HCT116 (cell line): ENCODE measurements at regions not wholly inside any gene's neighbourhood (a gene's known extent, or its start where the extent isn't known, plus 50 kb on each side); places are given as distances from the start of the nearest gene placed in this dataset.

ENCODE experiments used
- ATAC-seq: fragments of 200-7000 bp; cut with Tn5 transposase; 2 replicates; pipeline ENCODE4 v1.9.1; 2020; ENCODE audit warnings: mild to moderate bottlenecking, moderate library complexity
- BruUV-seq: library from RNA; stranded (reverse); fragments of 400-500 nt; replicated peaks from 2 replicates; lab custom pipeline; 2021; lab: Mats Ljungman, UMichigan
- CTCF ChIA-PET: fragments of 300-600 bp; sonication (Branson Sonifier 250); formaldehyde crosslinking; loops from one replicate; lab custom pipeline; 2021; ENCODE audit warnings: antibody characterized with exemption; lab: Charles Lee
- POLR2A ChIA-PET: fragments of 300-600, 350-600 bp; sonication (Branson Sonifier 250); formaldehyde crosslinking; loops from one replicate; lab custom pipeline; 2021; ENCODE audit warnings: antibody characterized with exemption; lab: Charles Lee
- RAD21 ChIA-PET, 2 experiments: fragments of 300-600 bp; sonication (Branson Sonifier 250); formaldehyde crosslinking; loops; one replicate each; lab custom pipeline; 2023; ENCODE audit warnings: low total read pairs in 2 of 2; ENCODE audit not compliant: uncharacterized antibody in 2 of 2, unreplicated experiment in 2 of 2, low non-redundant PET in 1 of 2; lab: Charles Lee
- DNase-seq: peaks from one replicate; pipeline ENCODE4 v3.0.0-alpha.2; 2010; ENCODE audit warnings: low read depth, low spot score
- H2AFZ ChIP-seq: fragments of 200-600 bp; shearing (Covaris generic), sonication (generic); 2 replicates; pipeline ENCODE4 v1.6.1; 2017; ENCODE audit warnings: low read depth, mixed run types, mixed read lengths, antibody characterized with exemption, low read length; ENCODE audit not compliant: poor library complexity, severe bottlenecking
- H3K27ac ChIP-seq: 2 replicates; pipeline ENCODE4 v1.5.1; 2012; ENCODE audit warnings: low read depth, low read length
- H3K27me3 ChIP-seq: fragments of 200-600 bp; sonication (generic); 2 replicates; pipeline ENCODE4 v1.6.1; 2016; ENCODE audit warnings: mixed run types, low read length, mixed read lengths; ENCODE audit not compliant: insufficient read depth
- H3K36me3 ChIP-seq, 2 experiments: fragments of 200-500 bp in 1 of 2; fragments of 200-600 bp in 1 of 2; sonication (Bioruptor generic) in 1 of 2; sonication (generic) in 1 of 2; 2 replicates each; pipeline versions ENCODE4 v1.5.1 to v1.6.1; 2014 to 2016; ENCODE audit warnings: low read length in 2 of 2, inconsistent platforms in 1 of 2, mixed read lengths in 1 of 2, mixed run types in 1 of 2; ENCODE audit not compliant: insufficient read depth in 2 of 2, control insufficient read depth in 1 of 2
- H3K4me1 ChIP-seq, 2 experiments: fragments of 200-600 bp in 1 of 2; sonication (generic) in 1 of 2; 2 replicates each; pipeline versions ENCODE4 v1.5.1 to v1.6.1; 2012 to 2017; ENCODE audit warnings: low read length in 2 of 2, inconsistent platforms in 1 of 2, mild to moderate bottlenecking in 1 of 2, mixed read lengths in 1 of 2, mixed run types in 1 of 2, moderate library complexity in 1 of 2; ENCODE audit not compliant: insufficient read depth in 2 of 2, control insufficient read depth in 1 of 2
- H3K4me2 ChIP-seq: fragments of 200-600 bp; sonication (generic); 2 replicates; pipeline ENCODE4 v1.6.1; 2017; ENCODE audit warnings: mixed run types, low read length, mixed read lengths
- H3K4me3 ChIP-seq, 2 experiments: fragments of 200-600 bp in 1 of 2; sonication (generic) in 1 of 2; replicated peaks in 1 of 2; 2 replicates each; pipeline ENCODE4 v1.5.1; 2011 to 2016; ENCODE audit warnings: low read length in 2 of 2, control low read depth in 1 of 2, low read depth in 1 of 2, mild to moderate bottlenecking in 1 of 2, mixed read lengths in 1 of 2, mixed run types in 1 of 2
- H3K79me2 ChIP-seq: fragments of 200-600 bp; sonication (generic); 2 replicates; pipeline ENCODE4 v1.6.1; 2017; ENCODE audit warnings: mild to moderate bottlenecking, mixed run types, low read length, moderate library complexity, mixed read lengths; ENCODE audit not compliant: insufficient read depth
- H3K9ac ChIP-seq: fragments of 200-600 bp; sonication (generic); 2 replicates; pipeline ENCODE4 v1.6.1; 2016; ENCODE audit warnings: low read length, mixed read lengths
- H3K9me2 ChIP-seq: fragments of 200-600 bp; sonication (generic), shearing (Covaris generic); 2 replicates; pipeline ENCODE4 v1.6.1; 2017; ENCODE audit warnings: mixed run types, mild to moderate bottlenecking, moderate library complexity; ENCODE audit not compliant: insufficient read depth
- H3K9me3 ChIP-seq, 2 experiments: fragments of 200-500 bp in 1 of 2; fragments of 200-600 bp in 1 of 2; sonication (Bioruptor generic) in 1 of 2; sonication (generic) in 1 of 2; 2 replicates each; pipeline ENCODE4 v1.6.1; 2014 to 2017; ENCODE audit warnings: low read length in 2 of 2, mixed read lengths in 2 of 2, inconsistent platforms in 1 of 2, low read depth in 1 of 2, mild to moderate bottlenecking in 1 of 2, mixed run types in 1 of 2, moderate library complexity in 1 of 2; ENCODE audit not compliant: control insufficient read depth in 1 of 2, insufficient read depth in 1 of 2
- H4K20me1 ChIP-seq: fragments of 200-600 bp; sonication (generic), shearing (Covaris generic); 2 replicates; pipeline ENCODE4 v1.6.1; 2017; ENCODE audit warnings: mixed run types, mild to moderate bottlenecking, moderate library complexity; ENCODE audit not compliant: insufficient read depth
- CEBPB ChIP-seq: IDR thresholded peaks from 2 replicates; pipeline ENCODE4 v1.6.1; 2012; ENCODE audit warnings: low read depth
- EZH2phosphoT487 ChIP-seq: fragments of 200-600 bp; IDR thresholded peaks from 2 replicates; pipeline ENCODE4 v1.6.1; 2018; ENCODE audit warnings: antibody characterized with exemption, borderline replicate concordance
- SIN3A ChIP-seq: IDR thresholded peaks from 2 replicates; pipeline ENCODE4 v1.6.1; 2012; ENCODE audit warnings: low read depth
- SP1 ChIP-seq: IDR thresholded peaks from 2 replicates; pipeline ENCODE4 v1.6.1; 2012; ENCODE audit warnings: low read depth
- YY1 ChIP-seq: IDR thresholded peaks from 2 replicates; pipeline ENCODE4 v1.6.1; 2011; ENCODE audit warnings: low read length, low read depth, moderate library complexity, mild to moderate bottlenecking; ENCODE audit not compliant: insufficient replicate concordance; ENCODE audit errors: extremely low read depth
- intact Hi-C: fragments of 100-400 bp; cut with micrococcal nuclease; formaldehyde crosslinking; loops from 2 replicates; pipeline ENCODE4 v1.10.0; 2022
- TF ChIP-seq, protein P1 (sequence below): IDR thresholded peaks from 2 replicates; pipeline ENCODE4 v1.6.1; 2012; ENCODE audit warnings: low read depth

DNA sequence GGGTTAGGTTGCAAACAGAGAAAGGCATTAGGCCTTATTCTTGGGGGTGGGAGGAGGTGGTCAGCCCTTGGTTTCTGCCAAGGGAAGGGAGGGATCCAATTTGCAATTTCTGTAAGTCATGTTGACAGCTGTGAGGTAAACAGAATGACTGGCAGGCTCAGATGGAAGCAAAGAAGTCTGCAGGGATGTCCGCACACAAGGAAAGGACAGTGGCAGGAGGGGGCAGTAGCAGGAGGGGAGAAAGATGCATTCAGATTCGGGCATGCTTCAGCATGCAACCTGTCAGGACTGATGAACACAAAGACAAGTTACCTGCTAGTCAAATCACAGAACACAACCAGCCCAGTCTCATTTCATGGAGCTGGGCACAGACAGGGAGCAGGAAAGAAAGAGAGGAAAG is 217.9 kb upstream of the FOXA2 start:
- intact Hi-C loops = no loop called here
- ATAC-seq (no peak), DNase-seq (no peak)
- Histone ChIP-seq H3K36me3 (no peaks in the 10 kb centered on the region), H3K9me3 (no peaks in the 10 kb centered on the region), H3K27ac (no peak overlapping the region), H3K9ac (no peak overlapping the region), H2AFZ (no peak overlapping the region), H3K79me2 (no peaks in the 10 kb centered on the region), H3K9me2 (0 out of 2 replicates have a peak, but pooled peaks cover 2% of the 10 kb centered on the region), H3K27me3 (peaks cover 8% of the 10 kb centered on the region; the same call in 1 of the 2 replicates), H4K20me1 (no peaks in the 10 kb centered on the region), H3K4me3 (no peak overlapping the region), H3K4me2 (no peak overlapping the region), H3K4me1 (no peaks in the 10 kb centered on the region)
- ChIA-PET CTCF (no interaction called here), POLR2A (no interaction called here), RAD21 (no interaction called here)
- no TSS peak for BruUV-seq
- TF ChIP-seq CEBPB (no peak), EZH2phosphoT487 (no peak), YY1 (no peak)

DNA sequence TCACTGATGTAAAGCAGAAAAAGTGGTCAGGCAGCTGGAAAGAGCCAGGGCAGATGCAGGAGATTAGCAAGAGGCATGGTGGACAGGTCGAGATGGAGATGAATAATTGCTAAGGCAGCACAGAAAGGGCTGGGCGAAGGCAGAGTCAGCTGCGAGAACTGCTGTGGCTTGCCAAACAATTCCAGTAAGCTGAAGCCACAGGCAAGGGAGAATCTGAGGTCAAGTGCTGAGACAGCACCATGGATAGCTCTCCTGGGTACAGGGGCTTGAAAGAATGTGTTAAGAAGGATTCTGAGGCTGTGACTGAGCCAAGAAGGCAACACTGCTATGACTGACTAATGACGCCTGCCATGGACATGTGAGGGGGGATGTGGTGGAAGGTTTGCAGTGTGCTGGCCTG is 220.8 kb upstream of the FOXA2 start:
- ChIA-PET CTCF (no interaction called here), RAD21 (no interaction called here), POLR2A (no interaction called here)
- ATAC-seq (no peak), DNase-seq (no peak)
- no peaks in the 10 kb centered on the region for H4K20me1 ChIP-seq
- TF ChIP-seq SIN3A (no peak), SP1 (no peak)
- TF ChIP-seq, protein P1, sequence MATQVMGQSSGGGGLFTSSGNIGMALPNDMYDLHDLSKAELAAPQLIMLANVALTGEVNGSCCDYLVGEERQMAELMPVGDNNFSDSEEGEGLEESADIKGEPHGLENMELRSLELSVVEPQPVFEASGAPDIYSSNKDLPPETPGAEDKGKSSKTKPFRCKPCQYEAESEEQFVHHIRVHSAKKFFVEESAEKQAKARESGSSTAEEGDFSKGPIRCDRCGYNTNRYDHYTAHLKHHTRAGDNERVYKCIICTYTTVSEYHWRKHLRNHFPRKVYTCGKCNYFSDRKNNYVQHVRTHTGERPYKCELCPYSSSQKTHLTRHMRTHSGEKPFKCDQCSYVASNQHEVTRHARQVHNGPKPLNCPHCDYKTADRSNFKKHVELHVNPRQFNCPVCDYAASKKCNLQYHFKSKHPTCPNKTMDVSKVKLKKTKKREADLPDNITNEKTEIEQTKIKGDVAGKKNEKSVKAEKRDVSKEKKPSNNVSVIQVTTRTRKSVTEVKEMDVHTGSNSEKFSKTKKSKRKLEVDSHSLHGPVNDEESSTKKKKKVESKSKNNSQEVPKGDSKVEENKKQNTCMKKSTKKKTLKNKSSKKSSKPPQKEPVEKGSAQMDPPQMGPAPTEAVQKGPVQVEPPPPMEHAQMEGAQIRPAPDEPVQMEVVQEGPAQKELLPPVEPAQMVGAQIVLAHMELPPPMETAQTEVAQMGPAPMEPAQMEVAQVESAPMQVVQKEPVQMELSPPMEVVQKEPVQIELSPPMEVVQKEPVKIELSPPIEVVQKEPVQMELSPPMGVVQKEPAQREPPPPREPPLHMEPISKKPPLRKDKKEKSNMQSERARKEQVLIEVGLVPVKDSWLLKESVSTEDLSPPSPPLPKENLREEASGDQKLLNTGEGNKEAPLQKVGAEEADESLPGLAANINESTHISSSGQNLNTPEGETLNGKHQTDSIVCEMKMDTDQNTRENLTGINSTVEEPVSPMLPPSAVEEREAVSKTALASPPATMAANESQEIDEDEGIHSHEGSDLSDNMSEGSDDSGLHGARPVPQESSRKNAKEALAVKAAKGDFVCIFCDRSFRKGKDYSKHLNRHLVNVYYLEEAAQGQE = peak; percentile 60
- TF ChIP-seq, all 23 proteins: peak for 1
- Histone ChIP-seq H3K79me2 (no peaks in the 10 kb centered on the region), H3K4me2 (no peak overlapping the region), H3K4me1 (no peaks in the 10 kb centered on the region), H3K9me3 (no peaks in the 10 kb centered on the region), H3K36me3 (no peaks in the 10 kb centered on the region), H3K9ac (no peak overlapping the region), H2AFZ (no peak overlapping the region), H3K27me3 (peaks cover 8% of the 10 kb centered on the region; the same call in 1 of the 2 replicates), H3K4me3 (no peak overlapping the region), H3K9me2 (0 out of 2 replicates have a peak, but pooled peaks cover 3% of the 10 kb centered on the region), H3K27ac (no peak overlapping the region)
- BruUV-seq = no TSS peak
- intact Hi-C loops = no loop called here
